Skeletal muscle cell (primary cell): ENCODE measurements at regions not wholly inside any gene's neighbourhood (a gene's known extent, or its start where the extent isn't known, plus 50 kb on each side); places are given as distances from the start of the nearest gene placed in this dataset.
A peak's percentile ranks its signal among the peaks of the same experiment; 100 is the strongest.
"Not testable (repeated sequence)": the region's sequence is repeated elsewhere in the genome, so short reads cannot be mapped to it uniquely, and the experiment has no call there.

Experiments used
- DNase-seq: peaks from one replicate; pipeline ENCODE4 v3.0.0-alpha.2; 2010; ENCODE audit warnings: low read depth
- H3K4me3 ChIP-seq: 2 replicates; pipeline ENCODE4 v1.5.1; 2011; ENCODE audit warnings: low read depth, mild to moderate bottlenecking, control low read depth, low read length, moderate library complexity

- H3K4me3 ChIP-seq, result no peak overlapping the region
- DNase-seq, result no peak
Observed at GRCh38 chr3:191637611-191638010, 176.6 kb downstream of the PYDC2 start.

- no peak for DNase-seq
- H3K4me3 ChIP-seq, result no peak overlapping the region
Observed at GRCh38 chr3:191641789-191642188, 180.8 kb downstream of the PYDC2 start.

DNA sequence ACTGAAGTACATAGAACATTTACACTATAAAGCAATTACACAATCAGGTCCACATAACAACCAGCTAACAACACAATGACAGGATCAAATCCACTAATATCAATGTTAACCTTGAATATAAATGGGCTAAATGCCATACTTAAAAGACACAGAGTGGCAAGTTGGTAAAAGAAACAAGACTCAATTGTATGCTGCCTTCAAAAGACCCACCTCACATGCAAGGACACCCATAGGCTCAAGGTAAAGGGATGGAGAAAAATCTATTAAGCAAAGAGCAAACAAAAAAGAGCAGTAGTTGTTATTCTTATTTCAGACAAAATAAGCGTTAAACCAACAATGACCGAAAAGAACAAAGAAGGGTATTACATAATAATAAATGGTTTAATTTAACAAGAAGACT is 183.3 kb downstream of the PYDC2 start:
- DNase-seq, result no peak
- H3K4me3 ChIP-seq, result no peak overlapping the region

DNA sequence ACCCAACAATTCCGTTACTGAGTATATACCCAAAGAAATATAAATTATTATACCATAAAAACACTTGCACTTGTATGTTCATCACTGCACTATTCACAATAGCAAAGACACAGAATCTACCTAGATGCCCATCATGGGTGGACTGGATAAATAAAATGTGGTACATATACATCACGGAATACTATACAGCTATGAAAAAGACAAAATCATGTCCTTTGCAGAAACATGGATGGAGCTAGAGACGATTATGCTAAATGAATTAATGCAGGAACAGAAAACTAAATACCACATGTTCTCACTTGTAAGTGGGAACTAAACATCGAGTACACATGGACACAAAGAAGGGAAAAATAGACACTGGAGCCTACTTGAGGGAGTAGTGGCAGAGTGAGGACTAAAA is 185.3 kb downstream of the PYDC2 start:
- no peak for DNase-seq
- no peak overlapping the region for H3K4me3 ChIP-seq

- no peak for DNase-seq
Observed at GRCh38 chr3:191648787-191649186, 187.8 kb downstream of the PYDC2 start.

DNA sequence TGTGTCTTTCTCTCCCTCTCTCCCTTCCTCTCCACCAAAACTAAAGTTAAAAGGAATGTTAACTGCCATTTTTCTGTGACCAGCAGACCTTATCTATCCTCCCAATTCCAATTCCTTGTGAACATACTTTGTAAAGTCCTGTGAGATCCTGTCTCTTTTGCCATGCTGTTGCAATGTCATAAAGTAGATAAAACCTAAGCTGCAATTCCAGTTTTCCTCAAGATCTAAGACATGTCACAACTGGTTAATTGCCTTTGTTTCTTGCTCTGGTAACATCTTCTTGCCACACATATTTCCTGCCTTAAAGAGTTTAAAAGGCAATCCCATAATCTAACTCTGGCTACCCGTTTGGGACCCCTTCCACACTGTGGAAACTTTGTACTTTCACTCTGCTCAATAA is 188.7 kb downstream of the PYDC2 start:
- no peak overlapping the region for H3K4me3 ChIP-seq
- no peak for DNase-seq

More at GRCh38 chr3:191648787-191649186, 187.8 kb downstream of the PYDC2 start:
- no peak overlapping the region for H3K4me3 ChIP-seq

DNA sequence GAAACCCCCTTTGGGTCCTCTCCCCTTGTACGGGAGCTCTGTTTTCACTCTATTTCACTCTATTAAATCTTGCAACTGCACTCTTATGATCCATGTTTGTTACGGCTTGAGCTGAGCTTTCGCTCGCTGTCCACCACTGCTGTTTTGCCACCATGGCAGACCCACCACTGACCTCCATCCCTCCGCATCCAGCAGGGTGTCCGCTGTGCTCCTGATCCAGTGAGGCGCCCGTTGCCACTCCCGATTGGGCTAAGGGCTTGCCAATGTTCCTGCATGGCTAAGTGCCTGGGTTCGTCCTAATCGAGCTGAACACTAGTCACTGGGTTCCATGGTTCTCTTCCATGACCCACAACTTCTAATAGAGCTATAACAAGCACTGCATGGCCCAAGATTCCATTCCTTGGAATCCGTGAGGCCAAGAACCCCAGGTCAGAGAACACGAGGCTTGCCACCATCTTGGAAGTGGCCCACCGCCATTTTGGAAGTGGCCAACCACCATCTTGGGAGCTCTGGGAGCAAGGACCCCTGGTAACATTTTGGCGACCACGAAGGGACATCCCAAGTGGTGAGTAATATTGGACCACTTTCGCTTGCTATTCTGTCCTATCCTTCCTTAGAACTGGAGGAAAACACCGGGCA is 197.9 kb downstream of the PYDC2 start:
- not testable (repeated sequence) for DNase-seq, H3K4me3 ChIP-seq

GRCh38 chr3:191662150-191662549 is 201.2 kb downstream of the PYDC2 start:
- DNase-seq, H3K4me3 ChIP-seq: not testable (repeated sequence)

DNA sequence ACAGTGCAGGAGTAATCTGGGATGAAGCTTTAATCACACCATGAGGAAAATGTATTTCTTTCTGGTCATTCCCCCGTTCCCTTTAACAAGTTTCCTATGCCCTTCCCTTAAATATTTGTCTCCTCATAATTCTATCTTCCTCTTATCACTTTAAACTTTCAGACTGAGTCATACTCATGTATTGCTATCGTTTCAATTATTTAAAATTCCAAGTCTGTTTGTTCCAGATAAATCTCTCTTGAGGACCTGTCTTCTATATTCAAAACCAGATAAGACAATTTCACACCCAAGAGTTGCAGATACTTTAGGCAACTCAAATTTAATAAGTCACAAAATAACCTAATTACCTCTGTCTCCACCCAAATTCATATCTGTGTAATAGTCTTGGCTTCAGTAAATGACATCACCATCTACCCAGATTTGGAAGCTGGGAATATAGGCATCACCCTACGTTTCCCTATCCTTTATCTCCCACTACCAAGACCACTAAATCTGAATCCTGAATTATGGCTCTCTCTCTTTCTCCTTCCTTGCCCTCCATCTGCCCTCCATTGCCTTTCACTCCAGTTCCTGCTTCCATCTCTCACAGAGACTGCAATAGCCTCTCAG is 220.1 kb downstream of the PYDC2 start:
- no peak for DNase-seq
- H3K4me3 ChIP-seq, result no peak overlapping the region

DNA sequence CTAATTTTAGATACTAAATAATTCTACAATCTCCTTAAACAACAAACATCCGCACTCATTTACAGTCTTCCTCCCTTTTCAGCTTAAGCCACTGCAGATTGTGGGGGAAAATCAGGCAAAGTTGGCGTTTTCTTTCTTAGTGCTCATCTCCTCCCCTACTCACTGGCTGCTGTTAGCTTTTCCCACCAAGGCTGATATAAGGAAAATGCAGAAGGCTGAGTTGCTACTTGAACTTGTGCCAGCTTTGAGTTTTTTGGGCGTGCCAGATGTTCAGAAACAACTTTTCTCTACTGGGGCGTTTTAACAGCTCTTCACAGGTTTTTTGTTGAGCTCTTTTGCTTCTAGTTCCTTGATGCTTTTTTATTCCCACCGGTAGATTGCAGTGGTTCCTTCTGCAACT is 222.0 kb downstream of the PYDC2 start:
- H3K4me3 ChIP-seq, result no peak overlapping the region
- DNase-seq, result no peak

DNA sequence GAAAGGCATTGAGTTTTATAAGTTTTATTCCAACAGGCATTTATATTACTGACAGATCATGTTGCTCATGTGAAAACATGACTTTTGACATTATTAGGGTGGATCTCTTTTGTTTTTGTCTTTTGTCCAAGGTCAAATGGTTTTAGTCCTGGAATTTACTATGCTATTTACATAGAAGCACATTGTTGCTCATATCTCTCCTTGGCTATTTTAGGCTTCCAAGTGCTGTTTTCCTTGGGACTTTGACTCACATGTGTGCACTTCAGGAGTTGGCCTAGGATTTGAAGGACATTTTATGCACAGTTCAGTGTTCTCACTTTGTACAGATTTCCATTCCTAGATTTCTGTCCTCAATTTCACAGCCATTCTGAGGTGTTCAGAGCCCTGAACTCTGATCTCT is 225.7 kb downstream of the PYDC2 start:
- H3K4me3 ChIP-seq, result no peak overlapping the region
- DNase-seq, result peak; percentile 2

GRCh38 chr3:191688756-191689433 is 227.9 kb downstream of the PYDC2 start:
- no peak for DNase-seq
- no peak overlapping the region for H3K4me3 ChIP-seq

DNA sequence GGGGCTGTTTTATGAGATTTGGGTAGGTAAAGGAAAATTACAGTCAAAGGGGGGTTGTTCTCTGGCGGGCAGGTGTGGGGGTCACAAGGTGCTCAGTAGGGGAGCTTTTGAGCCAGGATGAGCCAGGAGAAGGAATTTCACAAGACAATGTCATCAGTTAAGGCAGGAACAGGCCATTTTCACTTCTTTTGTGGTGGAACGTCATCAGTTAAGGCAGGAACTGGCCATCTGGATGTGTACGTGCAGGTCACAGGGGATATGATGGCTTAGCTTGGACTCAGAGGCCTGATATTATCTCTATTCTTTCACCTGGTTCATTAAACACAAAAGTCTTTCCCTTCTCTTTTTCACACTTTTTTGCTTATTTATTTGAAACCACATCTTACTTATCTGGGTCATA is 230.2 kb downstream of the PYDC2 start:
- H3K4me3 ChIP-seq, DNase-seq: not testable (repeated sequence)

DNA sequence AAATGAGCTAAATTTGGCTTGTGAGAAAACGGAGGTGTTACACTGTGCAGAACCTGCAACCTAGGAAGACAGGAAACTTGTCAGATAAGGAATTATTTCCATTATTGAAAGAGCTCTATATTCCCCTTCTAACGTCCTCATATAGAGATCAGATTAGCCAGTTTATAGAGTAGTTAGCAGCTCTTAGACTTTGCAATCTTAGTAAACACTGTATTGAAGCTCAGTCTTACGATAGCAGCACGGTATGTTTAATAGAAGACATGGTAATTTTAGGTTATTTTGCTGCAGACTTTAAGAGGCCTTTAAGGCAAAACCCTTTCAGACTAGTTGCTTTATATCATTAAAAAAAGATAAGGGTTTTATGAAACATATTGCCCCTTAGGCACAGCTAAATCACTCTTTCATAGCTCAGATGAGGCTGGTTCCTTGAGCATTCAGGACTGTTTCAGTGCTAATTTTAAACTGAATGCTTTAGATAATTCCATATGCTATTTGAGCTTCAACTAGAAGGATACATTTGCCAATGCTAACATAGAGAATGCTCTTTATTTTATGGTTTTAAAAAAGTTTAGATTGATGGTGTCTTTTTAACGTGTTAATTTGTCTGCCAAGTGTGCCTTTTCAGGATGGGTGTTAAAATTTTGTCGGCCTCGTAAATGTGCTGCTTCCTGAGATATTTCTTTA is 234.3 kb downstream of the PYDC2 start:
- H3K4me3 ChIP-seq, result no peak overlapping the region
- no peak for DNase-seq

DNA sequence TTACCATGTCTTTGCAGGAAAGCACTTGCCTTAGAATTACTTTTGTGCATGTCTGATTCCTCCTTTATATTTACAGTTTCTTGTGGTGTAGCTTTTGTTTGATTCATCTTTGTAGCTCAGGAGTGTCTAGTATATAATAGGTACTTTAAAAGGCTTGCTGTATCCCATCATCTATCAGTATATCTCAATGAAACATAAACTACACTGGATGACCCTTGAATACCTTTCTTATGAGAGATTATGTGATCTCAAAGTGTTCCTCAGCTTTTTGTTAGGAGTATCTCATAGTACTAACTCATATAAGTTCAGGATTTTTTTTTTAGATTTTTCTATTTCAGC is 234.8 kb downstream of the PYDC2 start:
- H3K4me3 ChIP-seq, result no peak overlapping the region
- DNase-seq, result no peak

- no peak for DNase-seq
- H3K4me3 ChIP-seq, result no peak overlapping the region
Observed at GRCh38 chr3:191696348-191696747, 235.4 kb downstream of the PYDC2 start.

DNA sequence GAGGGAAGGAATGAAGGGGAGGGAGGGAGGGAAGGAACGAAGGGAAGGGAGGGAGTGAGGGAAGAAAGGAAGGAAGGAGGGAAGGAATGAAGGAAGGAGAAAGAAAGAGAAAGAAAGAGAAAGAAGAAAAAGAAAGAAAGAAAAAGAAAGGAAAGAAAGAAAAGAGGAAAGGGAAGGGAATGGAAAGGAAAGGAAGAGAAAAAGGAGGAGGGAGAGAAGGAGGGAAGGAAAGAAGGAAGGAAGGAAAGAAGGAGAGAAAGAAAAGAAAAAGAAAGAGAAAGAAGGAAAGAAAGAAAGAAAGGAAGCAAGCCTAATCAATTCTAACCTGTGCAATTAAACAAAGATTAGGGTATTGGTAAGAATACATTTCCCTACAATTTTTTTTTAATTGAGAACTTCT is 238.6 kb downstream of the PYDC2 start:
- DNase-seq, result no peak

DNA sequence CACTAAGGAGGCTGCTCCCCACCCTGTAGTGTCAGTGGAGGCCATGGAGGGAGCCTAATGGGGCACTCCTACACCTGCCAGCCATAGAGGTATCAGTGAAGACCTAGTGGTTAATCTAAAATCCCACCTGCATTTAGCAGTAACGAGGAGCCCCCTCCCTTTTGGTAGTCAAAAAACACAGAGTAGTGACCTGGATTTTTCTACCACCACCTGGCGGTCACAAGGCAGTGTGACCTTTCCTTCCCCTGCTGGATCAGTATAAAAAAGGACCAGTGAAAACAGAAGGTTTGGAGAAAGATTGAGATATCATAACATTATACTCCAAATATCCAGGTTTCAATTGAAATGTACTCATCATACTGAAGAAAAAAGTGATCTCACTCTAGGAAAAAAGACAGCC is 241.2 kb downstream of the PYDC2 start:
- no peak for DNase-seq
- H3K4me3 ChIP-seq, result no peak overlapping the region

More for the DNA sequence above, 238.6 kb downstream of the PYDC2 start:
- H3K4me3 ChIP-seq, result no peak overlapping the region

DNA sequence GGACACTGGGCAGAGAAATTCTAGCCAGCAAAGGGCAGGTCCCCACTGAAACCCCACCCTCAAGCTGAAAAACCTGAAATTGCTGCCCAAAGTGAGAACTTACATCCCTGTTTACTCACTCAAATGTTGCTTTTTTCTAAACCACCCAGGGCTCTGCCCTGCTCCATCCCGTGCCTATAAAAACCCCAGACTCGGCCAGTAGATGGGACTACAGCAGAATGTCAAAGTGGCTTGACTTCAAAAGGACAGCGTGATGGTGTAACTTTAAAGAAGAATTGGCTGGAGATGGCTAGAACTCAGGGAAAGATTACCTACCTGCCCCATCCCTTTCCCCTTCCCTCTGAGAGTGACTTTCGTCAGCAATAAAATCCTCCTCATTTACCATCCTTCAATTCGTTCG is 246.9 kb downstream of the PYDC2 start:
- DNase-seq, result no peak
- no peak overlapping the region for H3K4me3 ChIP-seq

- no peak for DNase-seq
- H3K4me3 ChIP-seq, result no peak overlapping the region
Observed at GRCh38 chr3:191715585-191715984, 254.6 kb downstream of the PYDC2 start.
